ENCODE measurements at regions not wholly inside any gene's neighbourhood (a gene's known extent, or its start where the extent isn't known, plus 50 kb on each side); places are given as distances from the start of the nearest gene placed in this dataset.

GRCh38 chr20:11694467-11694866 lies 223.2 kb upstream of the BTBD3 start:
- no peak for TF ChIP-seq REST (IDR thresholded peaks at IDR 0.05; ENCODE audit: insufficient read depth in 1 of 2, low read depth in 2 of 2, low read length in 2 of 2)
- TF ChIP-seq FOXP2 (optimal IDR thresholded peaks at IDR 0.05; ENCODE audit: borderline replicate concordance, extremely low read depth, extremely low read length, insufficient read depth), result no peak
- TF ChIP-seq TAF1 (IDR thresholded peaks at IDR 0.05; ENCODE audit: borderline replicate concordance, insufficient read depth, low read length), result no peak
- TF ChIP-seq POLR2AphosphoS5 (IDR thresholded peaks at IDR 0.05; ENCODE audit: low read depth, low read length), result no peak
- no peak for TF ChIP-seq SIN3A (IDR thresholded peaks at IDR 0.05; ENCODE audit: borderline replicate concordance, insufficient read depth, low read length)

GRCh38 chr20:11697055-11697454 lies 220.6 kb upstream of the BTBD3 start:
- TF ChIP-seq POLR2AphosphoS5 (IDR thresholded peaks at IDR 0.05; ENCODE audit: low read depth, low read length), result no peak
- no peak for TF ChIP-seq SIN3A (IDR thresholded peaks at IDR 0.05; ENCODE audit: borderline replicate concordance, insufficient read depth, low read length)
- no peak for TF ChIP-seq FOXP2 (optimal IDR thresholded peaks at IDR 0.05; ENCODE audit: borderline replicate concordance, extremely low read depth, extremely low read length, insufficient read depth)
- no peak for TF ChIP-seq REST (IDR thresholded peaks at IDR 0.05; ENCODE audit: insufficient read depth in 1 of 2, low read depth in 2 of 2, low read length in 2 of 2)
- no peak for TF ChIP-seq TAF1 (IDR thresholded peaks at IDR 0.05; ENCODE audit: borderline replicate concordance, insufficient read depth, low read length)

GRCh38 chr20:11697646-11698045 lies 220.0 kb upstream of the BTBD3 start:
- no peak for TF ChIP-seq REST (IDR thresholded peaks at IDR 0.05; ENCODE audit: insufficient read depth in 1 of 2, low read depth in 2 of 2, low read length in 2 of 2)
- no peak for TF ChIP-seq POLR2AphosphoS5 (IDR thresholded peaks at IDR 0.05; ENCODE audit: low read depth, low read length)
- no peak for TF ChIP-seq FOXP2 (optimal IDR thresholded peaks at IDR 0.05; ENCODE audit: borderline replicate concordance, extremely low read depth, extremely low read length, insufficient read depth)
- no peak for TF ChIP-seq TAF1 (IDR thresholded peaks at IDR 0.05; ENCODE audit: borderline replicate concordance, insufficient read depth, low read length)
- no peak for TF ChIP-seq SIN3A (IDR thresholded peaks at IDR 0.05; ENCODE audit: borderline replicate concordance, insufficient read depth, low read length)

- no peak for TF ChIP-seq REST (IDR thresholded peaks at IDR 0.05; ENCODE audit: insufficient read depth in 1 of 2, low read depth in 2 of 2, low read length in 2 of 2)
- no peak for TF ChIP-seq SIN3A (IDR thresholded peaks at IDR 0.05; ENCODE audit: borderline replicate concordance, insufficient read depth, low read length)
- no peak for TF ChIP-seq POLR2AphosphoS5 (IDR thresholded peaks at IDR 0.05; ENCODE audit: low read depth, low read length)
- no peak for TF ChIP-seq FOXP2 (optimal IDR thresholded peaks at IDR 0.05; ENCODE audit: borderline replicate concordance, extremely low read depth, extremely low read length, insufficient read depth)
- no peak for TF ChIP-seq TAF1 (IDR thresholded peaks at IDR 0.05; ENCODE audit: borderline replicate concordance, insufficient read depth, low read length)
Measured at GRCh38 chr20:11698124-11698523, 219.6 kb upstream of the BTBD3 start.

- no peak for TF ChIP-seq POLR2AphosphoS5 (IDR thresholded peaks at IDR 0.05; ENCODE audit: low read depth, low read length)
- no peak for TF ChIP-seq SIN3A (IDR thresholded peaks at IDR 0.05; ENCODE audit: borderline replicate concordance, insufficient read depth, low read length)
- no peak for TF ChIP-seq REST (IDR thresholded peaks at IDR 0.05; ENCODE audit: insufficient read depth in 1 of 2, low read depth in 2 of 2, low read length in 2 of 2)
- TF ChIP-seq TAF1 (IDR thresholded peaks at IDR 0.05; ENCODE audit: borderline replicate concordance, insufficient read depth, low read length), result no peak
- no peak for TF ChIP-seq FOXP2 (optimal IDR thresholded peaks at IDR 0.05; ENCODE audit: borderline replicate concordance, extremely low read depth, extremely low read length, insufficient read depth)
Measured at GRCh38 chr20:11700831-11701230, 216.9 kb upstream of the BTBD3 start.
